HL-60 (cell line): ENCODE measurements at regions not wholly inside any gene's neighbourhood (a gene's known extent, or its start where the extent isn't known, plus 50 kb on each side); places are given as distances from the start of the nearest gene placed in this dataset.

Experiments used
- CTCF ChIP-seq: IDR thresholded peaks from one replicate; pipeline ENCODE4 v1.5.1; 2011; ENCODE audit warnings: low read length, control low read depth, inconsistent platforms; ENCODE audit not compliant: insufficient read depth
- POLR2AphosphoS5 ChIP-seq: IDR thresholded peaks from 2 replicates; pipeline ENCODE4 v1.6.1; 2012; ENCODE audit warnings: low read depth

- TF ChIP-seq POLR2AphosphoS5 (no peak), CTCF (no peak)
These were observed 275.3 kb upstream of the KLF12 start for GRCh38 chr13:74409551-74409950.
